ENCODE measurements at regions not wholly inside any gene's neighbourhood (a gene's known extent, or its start where the extent isn't known, plus 50 kb on each side); places are given as distances from the start of the nearest gene placed in this dataset. TPM values are rescaled to one million over a fixed set of nuclear protein-coding genes. Genes with fewer than 3 reads are reported as not detected.

DNA sequence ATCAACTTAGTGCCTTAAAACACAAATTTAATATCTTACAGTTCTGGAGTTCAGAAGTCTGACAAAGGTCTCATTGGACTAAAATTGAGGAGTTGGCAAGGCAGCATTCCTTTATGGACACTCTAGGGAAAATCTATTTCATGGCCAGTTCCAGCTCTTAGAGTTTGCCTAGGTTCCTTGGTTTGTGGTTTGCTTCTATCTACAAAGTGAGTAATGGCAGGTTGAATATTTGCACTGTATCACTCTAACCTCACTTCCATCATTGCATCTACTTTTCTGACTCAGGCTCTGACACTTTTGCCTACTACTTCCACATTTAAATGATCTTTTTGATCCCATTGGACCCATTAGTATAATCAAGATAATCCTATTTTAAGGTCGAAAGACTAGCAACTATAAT is 64.7 kb upstream of the PCDH10 start:
- no peaks in the 10 kb centered on the region for H3K27me3 ChIP-seq (ENCODE audit: control insufficient read depth, insufficient read depth, low read length)
- no peaks in the 10 kb centered on the region for H3K36me3 ChIP-seq (ENCODE audit: control insufficient read depth, insufficient read depth, low read length)
- no peak overlapping the region for H3K4me3 ChIP-seq (ENCODE audit: low read depth, low read length)
- no CpG with 5 or more reads among the region's 1 CpG for WGBS (ENCODE audit: insufficient coverage)
- no peaks in the 10 kb centered on the region for H3K4me1 ChIP-seq (ENCODE audit: control insufficient read depth, insufficient read depth, low read length)
- H3K9me3 ChIP-seq (ENCODE audit: control insufficient read depth, insufficient read depth, low read length) = no peaks in the 10 kb centered on the region
- no peak for DNase-seq (ENCODE audit: low read depth in 4 of 6, low spot score in 6 of 6)
- H3K27ac ChIP-seq (ENCODE audit: low read depth, low read length) = no peak overlapping the region

DNA sequence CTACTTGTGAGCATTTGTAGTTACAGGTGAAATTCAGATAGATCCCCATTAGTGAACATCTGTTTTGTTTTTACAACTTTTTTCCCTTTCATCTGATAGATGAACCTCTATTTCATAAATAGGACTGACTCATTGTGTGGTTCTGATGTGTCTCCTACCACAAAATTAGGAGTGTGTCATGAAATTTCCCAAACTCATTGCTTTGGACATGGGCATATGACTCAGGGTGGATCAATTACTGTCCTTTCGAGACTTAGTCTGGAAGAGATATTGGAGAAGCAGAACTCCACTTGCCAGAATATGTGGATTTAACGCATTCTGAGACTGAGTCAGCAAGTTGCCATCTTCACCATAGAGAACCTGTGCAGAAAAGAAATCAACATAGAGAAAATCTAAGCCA is 53.5 kb upstream of the PCDH10 start:
- Histone ChIP-seq H3K36me3 (ENCODE audit: control insufficient read depth, insufficient read depth, low read length) (no peaks in the 10 kb centered on the region), H3K27me3 (ENCODE audit: control insufficient read depth, insufficient read depth, low read length) (no peaks in the 10 kb centered on the region), H3K4me1 (ENCODE audit: control insufficient read depth, insufficient read depth, low read length) (no peaks in the 10 kb centered on the region), H3K9me3 (ENCODE audit: control insufficient read depth, insufficient read depth, low read length) (no peaks in the 10 kb centered on the region), H3K4me3 (ENCODE audit: low read depth, low read length) (no peak overlapping the region), H3K27ac (ENCODE audit: low read depth, low read length) (no peak overlapping the region)
- WGBS (ENCODE audit: insufficient coverage) = 100% methylated on average over 1 of the region's 2 CpGs
- DNase-seq (ENCODE audit: low read depth in 4 of 6, low spot score in 6 of 6) = no peak

DNA sequence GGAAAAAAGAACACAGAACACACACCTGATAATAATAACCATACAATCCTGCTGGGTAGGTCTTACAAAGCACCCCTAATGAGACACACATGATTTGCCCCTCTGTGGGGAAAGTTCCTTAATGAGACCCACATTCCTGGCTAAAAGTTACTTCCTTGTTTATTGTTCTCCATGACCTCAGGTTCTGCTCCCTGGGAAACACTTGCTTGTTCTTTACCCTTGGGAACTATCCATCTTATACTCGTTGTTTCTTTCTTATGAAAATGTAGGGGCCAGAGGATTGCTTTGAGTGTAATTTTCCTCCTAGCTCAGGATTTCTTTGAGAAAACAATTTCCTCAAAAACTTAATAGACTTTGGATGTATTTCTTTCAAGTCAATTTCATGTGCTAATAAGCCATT is 52.1 kb upstream of the PCDH10 start:
- Histone ChIP-seq H3K27ac (ENCODE audit: low read depth, low read length) (no peak overlapping the region), H3K9me3 (ENCODE audit: control insufficient read depth, insufficient read depth, low read length) (no peaks in the 10 kb centered on the region), H3K27me3 (ENCODE audit: control insufficient read depth, insufficient read depth, low read length) (no peaks in the 10 kb centered on the region), H3K4me3 (ENCODE audit: low read depth, low read length) (no peak overlapping the region), H3K36me3 (ENCODE audit: control insufficient read depth, insufficient read depth, low read length) (no peaks in the 10 kb centered on the region), H3K4me1 (ENCODE audit: control insufficient read depth, insufficient read depth, low read length) (no peaks in the 10 kb centered on the region)
- WGBS (ENCODE audit: insufficient coverage) = no CpG with 5 or more reads among the region's 1 CpG
- DNase-seq (ENCODE audit: low read depth in 4 of 6, low spot score in 6 of 6) = no peak

Small RNA genes lying in the stretch of these regions (small RNA-seq; reads per million reads assigned to genes)
- gene AC096711.1 (ENCODE audit: low replicate concordance) = not detected
